Mammary epithelial cell (primary cell): ENCODE measurements at regions not wholly inside any gene's neighbourhood (a gene's known extent, or its start where the extent isn't known, plus 50 kb on each side); places are given as distances from the start of the nearest gene placed in this dataset.

Source experiments
- EZH2 ChIP-seq: IDR thresholded peaks from 2 replicates; pipeline ENCODE4 v1.6.1; 2012; ENCODE audit warnings: low read length, inconsistent platforms, borderline replicate concordance
- TF ChIP-seq, protein P1 (sequence below), 2 donors: IDR thresholded peaks in 1 of 2; conservative IDR thresholded peaks in 1 of 2; 2 replicates each; pipeline ENCODE4 v1.5.1; 2011 to 2012; ENCODE audit warnings: inconsistent platforms in 2 of 2, low read length in 2 of 2, mild to moderate bottlenecking in 2 of 2, control low read depth in 1 of 2, low read depth in 1 of 2; ENCODE audit not compliant: insufficient read depth in 1 of 2; ENCODE audit errors: extremely low read depth in 1 of 2

GRCh38 chr5:146283344-146283761, 55.3 kb upstream of the POU4F3 start:
- TF ChIP-seq, protein P1, sequence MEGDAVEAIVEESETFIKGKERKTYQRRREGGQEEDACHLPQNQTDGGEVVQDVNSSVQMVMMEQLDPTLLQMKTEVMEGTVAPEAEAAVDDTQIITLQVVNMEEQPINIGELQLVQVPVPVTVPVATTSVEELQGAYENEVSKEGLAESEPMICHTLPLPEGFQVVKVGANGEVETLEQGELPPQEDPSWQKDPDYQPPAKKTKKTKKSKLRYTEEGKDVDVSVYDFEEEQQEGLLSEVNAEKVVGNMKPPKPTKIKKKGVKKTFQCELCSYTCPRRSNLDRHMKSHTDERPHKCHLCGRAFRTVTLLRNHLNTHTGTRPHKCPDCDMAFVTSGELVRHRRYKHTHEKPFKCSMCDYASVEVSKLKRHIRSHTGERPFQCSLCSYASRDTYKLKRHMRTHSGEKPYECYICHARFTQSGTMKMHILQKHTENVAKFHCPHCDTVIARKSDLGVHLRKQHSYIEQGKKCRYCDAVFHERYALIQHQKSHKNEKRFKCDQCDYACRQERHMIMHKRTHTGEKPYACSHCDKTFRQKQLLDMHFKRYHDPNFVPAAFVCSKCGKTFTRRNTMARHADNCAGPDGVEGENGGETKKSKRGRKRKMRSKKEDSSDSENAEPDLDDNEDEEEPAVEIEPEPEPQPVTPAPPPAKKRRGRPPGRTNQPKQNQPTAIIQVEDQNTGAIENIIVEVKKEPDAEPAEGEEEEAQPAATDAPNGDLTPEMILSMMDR (conservative IDR thresholded peaks at IDR 0.05 in 1 of 2, IDR thresholded peaks at IDR 0.05 in 1 of 2; ENCODE audit: extremely low read depth in 1 of 2, insufficient read depth in 1 of 2, low read depth in 1 of 2, low read length in 2 of 2): no peak
- no peak for TF ChIP-seq EZH2
